Epithelial cell of prostate (primary cell): ENCODE measurements at regions not wholly inside any gene's neighbourhood (a gene's known extent, or its start where the extent isn't known, plus 50 kb on each side); places are given as distances from the start of the nearest gene placed in this dataset.

ENCODE experiments used
- DNase-seq: peaks from one replicate; pipeline ENCODE4 v3.0.0-alpha.2; 2011; ENCODE audit warnings: low read depth, low spot score
- H3K27ac ChIP-seq: fragments of 450-650 bp; 2 replicates; pipeline ENCODE4 v1.5.1; 2017; ENCODE audit warnings: mild to moderate bottlenecking

GRCh38 chr6:40197371-40197770, 263.1 kb upstream of the MOCS1 start:
- DNase-seq: no peak
- H3K27ac ChIP-seq: no peak overlapping the region

GRCh38 chr6:40196135-40196518, 261.9 kb upstream of the MOCS1 start:
- DNase-seq: no peak
- H3K27ac ChIP-seq: no peak overlapping the region

DNA sequence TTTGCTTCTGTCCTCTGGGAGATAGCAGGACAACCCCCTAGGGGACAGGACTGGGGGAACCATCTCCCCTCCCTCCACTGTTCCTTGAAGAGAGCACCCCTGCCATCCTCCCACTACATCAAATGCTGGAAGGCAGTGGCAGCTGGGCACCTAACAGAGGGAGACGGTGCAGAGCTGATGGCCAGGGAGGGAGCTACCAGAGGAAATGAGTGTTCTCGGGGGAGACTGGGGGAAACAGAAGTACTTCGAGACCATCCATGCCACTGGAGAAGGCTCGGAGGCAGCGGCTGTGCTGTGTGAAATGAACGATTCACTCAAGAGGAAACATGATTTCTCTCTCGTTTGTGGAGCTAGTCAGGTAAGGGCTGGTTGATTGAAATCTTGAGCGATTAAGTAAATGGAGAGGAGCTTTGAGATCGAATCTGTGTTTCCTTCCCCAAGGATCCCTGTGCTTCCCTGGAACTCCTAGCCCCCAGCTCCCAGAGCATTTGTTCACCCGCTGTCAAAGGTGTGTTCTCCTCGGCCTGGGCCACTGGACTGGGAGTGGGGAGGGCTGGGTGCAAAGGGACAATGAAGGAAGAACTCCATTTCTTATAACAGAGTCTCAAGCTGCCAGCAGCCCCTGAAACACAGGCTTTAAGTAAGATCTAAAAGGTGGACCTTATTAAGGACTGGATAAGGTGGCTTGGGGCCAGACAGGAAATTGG, 261.3 kb upstream of the MOCS1 start:
- no peak for DNase-seq
- H3K27ac ChIP-seq: no peak overlapping the region

GRCh38 chr6:40194447-40195170, 260.3 kb upstream of the MOCS1 start:
- no peak overlapping the region for H3K27ac ChIP-seq
- DNase-seq: no peak

DNA sequence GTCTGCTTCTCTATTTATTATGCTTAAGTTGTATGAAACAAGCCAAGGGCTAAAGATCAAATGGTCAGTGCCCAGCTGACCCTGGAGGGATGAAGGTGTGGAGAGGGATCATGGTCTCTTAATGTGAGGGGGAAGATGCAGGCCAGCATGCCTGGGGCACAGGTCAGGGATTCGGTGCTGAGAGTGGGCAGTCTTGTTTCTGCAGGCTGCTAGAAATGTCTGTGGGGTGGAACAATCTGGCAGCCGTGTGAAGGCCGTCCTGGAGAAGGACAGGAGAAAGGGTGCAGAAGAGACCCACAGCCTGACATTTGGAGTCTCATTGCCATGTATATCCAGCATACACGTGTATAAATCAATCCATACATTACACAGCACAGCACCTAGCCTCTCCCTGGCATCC, 258.3 kb upstream of the MOCS1 start:
- H3K27ac ChIP-seq: no peak overlapping the region
- DNase-seq: no peak

DNA sequence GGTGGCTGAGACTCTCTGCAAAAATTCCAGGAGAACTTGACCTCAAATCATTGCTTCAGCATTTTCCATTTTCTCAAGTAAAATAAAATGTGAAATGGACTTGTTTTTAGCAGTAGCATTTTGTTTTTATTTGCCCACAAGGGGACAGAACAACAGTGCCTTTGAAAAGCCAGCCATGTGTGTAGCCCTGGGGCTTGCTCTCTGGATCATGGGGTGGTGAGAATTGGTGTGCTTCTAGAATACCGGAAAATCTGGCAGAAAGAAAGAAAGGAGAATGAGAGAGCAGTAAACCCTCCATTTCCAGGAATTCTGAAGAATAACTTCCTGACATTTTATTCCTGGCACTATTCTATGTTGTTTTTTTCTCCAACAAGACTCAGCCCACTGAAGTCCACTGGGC, 254.7 kb upstream of the MOCS1 start:
- no peak for DNase-seq

DNA sequence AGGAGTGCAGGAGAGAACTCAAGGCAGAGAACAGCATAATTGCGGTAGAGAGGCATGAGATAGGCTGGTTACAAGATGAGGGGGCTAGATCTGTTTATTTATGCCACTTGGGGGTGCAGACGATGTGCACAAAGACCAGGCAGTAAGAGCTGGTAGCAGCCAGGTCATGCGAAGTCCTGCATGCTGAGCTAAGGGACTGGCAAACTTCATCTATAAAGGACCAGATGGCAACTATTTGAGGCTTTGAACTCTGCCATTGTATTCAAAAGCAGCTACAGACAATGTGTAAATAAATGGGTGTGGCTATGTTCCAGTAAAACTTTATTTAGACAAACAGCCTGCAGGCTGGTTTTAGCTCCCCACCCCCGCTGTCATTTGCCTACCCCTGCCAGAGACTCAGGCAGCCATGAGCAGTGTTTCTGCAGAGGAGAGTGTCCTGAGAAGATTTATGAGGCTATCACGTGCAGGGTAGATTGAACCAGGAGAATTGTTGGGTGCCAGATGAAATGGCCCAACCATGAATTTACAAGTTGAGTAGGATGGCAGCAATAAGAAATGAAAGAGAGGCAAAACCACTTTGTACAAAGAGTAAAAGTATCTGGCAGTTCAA, 253.4 kb upstream of the MOCS1 start:
- H3K27ac ChIP-seq: no peak overlapping the region
- no peak for DNase-seq

More for the DNA sequence above, 254.7 kb upstream of the MOCS1 start:
- H3K27ac ChIP-seq: no peak overlapping the region

GRCh38 chr6:40185486-40185885, 251.2 kb upstream of the MOCS1 start:
- H3K27ac ChIP-seq: no peak overlapping the region
- DNase-seq: no peak

GRCh38 chr6:40183902-40184301, 249.6 kb upstream of the MOCS1 start:
- no peak for DNase-seq
- H3K27ac ChIP-seq: no peak overlapping the region

DNA sequence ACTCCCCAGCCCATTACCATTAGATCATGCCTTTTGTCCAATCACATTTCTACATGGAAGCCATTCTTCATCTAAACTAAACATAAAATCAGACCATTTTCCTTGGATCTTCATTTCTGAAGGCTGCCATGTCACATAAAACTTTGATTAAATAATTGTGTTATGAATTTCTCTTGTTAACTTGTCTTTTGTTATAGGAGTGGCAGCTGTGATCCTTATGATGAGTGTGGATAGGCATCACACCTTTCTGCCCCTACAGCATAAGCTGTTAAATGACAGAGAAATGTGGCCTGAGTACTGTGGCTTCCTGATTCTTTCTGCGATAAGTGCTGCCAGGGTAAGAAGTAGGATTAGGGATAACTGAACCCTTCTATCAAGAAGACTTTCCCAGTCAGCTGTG, 247.1 kb upstream of the MOCS1 start:
- no peak overlapping the region for H3K27ac ChIP-seq
- DNase-seq: no peak

DNA sequence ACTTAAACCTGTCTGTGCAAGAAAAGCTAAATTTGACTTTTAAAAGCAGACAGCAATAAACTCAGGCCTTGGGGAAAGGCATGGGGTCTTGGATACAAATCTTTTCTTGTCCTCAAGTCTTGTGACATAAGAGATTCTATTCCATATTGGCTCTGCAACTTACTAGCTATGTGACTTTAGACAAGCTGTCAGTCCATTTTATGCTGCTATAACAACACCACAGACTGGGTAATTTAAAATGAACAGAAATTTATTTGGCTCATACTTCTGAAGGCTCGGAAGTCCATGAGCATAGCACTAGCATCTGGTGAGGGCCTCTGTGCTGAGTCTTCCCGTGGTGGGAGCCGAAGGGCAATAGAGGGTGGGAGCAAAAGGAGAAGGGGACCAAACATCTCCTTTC, 246.0 kb upstream of the MOCS1 start:
- DNase-seq: no peak
- H3K27ac ChIP-seq: no peak overlapping the region

GRCh38 chr6:40179496-40179895, 245.2 kb upstream of the MOCS1 start:
- DNase-seq: no peak
- H3K27ac ChIP-seq: no peak overlapping the region

DNA sequence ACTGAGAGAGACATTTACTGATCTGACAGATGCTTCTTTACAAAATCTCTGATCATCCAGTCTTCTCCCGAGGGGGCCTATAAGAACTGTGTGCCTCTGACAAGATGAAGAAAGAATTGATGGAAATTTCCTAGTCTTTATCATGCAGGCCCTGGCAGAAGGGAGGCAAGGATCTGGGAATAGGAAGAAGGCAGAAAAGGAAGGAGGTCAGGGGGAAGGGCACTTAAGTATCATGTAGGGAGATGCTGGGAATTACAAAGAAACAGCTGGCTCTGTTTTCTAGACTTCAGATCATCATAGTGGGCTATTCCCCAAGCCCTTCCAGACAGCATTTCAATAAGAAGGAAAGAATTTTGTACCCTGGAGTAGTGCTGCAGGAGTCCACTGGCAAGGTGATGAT, 243.3 kb upstream of the MOCS1 start:
- no peak for DNase-seq
- H3K27ac ChIP-seq: no peak overlapping the region

DNA sequence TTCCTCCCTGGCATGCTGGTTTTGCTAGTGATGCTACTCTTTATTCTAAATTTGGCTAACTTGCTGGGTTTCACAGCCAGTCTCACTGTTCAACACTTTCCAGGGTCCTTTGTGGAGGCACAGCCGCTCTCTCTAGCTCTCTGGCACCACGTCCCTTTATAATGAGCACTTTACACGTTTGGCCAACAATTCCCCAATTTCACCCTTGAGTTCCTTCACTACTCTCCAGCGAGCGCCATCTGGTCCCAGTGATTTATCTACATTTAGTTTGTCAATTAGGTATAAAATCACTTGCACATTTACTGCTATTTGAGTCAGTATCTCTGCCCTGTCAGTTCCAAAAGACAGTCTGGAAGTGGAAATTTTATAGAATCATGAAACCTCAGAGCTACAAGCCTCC, 241.9 kb upstream of the MOCS1 start:
- no peak overlapping the region for H3K27ac ChIP-seq
- no peak for DNase-seq

DNA sequence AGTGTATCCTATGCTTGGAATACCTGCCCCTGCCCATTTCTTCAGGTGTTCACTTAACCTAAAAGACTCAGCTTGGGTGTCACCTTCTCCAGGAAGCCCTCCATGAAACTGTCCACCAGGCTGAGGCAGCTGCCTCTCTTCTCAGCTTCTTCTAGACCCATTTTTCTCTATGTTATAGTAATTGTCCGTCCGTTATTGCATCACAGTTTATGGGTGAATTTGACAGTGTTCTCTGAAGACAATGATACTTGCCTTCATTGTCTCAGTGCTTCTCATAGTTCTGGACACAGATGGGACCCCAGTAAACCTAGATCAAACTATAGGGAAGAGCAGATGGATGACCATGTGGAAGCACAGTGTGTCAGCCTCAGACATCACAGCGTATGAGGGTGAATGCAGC, 238.0 kb upstream of the MOCS1 start:
- no peak overlapping the region for H3K27ac ChIP-seq

DNA sequence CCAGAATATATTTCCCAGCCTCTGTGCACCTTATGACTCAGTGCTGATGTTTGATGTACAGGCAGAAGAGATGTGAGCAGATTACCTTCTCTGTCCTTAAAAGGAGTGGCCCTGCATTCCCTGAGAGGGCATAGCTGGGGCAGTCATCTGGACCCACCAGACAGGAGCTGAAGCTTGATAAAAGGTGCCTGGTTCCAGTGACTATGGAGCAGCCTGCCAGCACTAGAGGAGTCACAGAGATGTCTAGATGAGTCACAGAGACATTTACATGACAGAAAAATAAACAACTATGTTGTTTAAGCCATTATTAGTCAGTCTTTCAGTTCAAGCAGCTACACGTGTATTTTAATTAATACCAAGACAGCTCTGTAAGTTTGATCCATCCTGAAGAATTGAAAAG, 237.1 kb upstream of the MOCS1 start:
- peak; percentile 41 for DNase-seq
- no peak overlapping the region for H3K27ac ChIP-seq

More for the DNA sequence above, 238.0 kb upstream of the MOCS1 start:
- no peak for DNase-seq

- DNase-seq: no peak
- no peak overlapping the region for H3K27ac ChIP-seq
These were observed 236.6 kb upstream of the MOCS1 start for GRCh38 chr6:40170856-40171255.

- H3K27ac ChIP-seq: no peak overlapping the region
- no peak for DNase-seq
These were observed 235.6 kb upstream of the MOCS1 start for GRCh38 chr6:40169878-40170277.

DNA sequence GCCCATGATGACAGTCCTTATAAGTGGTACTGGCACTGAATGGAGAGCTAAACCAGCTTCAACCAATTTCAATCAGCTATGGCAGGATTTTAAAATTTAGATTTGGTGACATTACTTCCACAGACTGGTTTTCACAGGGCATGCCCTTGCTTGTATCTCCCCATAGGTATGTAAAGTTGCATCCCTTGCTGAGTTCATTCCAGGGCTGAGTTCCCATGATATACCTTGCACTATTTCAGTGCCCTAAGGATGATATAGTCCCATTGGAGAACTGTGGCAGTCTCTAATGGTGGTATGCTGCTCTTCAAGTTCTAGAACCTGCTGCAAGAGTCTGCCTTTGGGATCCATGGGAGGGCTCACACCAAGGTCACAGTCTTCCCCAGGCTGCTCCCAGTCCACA, 232.7 kb upstream of the MOCS1 start:
- no peak overlapping the region for H3K27ac ChIP-seq
- no peak for DNase-seq

DNA sequence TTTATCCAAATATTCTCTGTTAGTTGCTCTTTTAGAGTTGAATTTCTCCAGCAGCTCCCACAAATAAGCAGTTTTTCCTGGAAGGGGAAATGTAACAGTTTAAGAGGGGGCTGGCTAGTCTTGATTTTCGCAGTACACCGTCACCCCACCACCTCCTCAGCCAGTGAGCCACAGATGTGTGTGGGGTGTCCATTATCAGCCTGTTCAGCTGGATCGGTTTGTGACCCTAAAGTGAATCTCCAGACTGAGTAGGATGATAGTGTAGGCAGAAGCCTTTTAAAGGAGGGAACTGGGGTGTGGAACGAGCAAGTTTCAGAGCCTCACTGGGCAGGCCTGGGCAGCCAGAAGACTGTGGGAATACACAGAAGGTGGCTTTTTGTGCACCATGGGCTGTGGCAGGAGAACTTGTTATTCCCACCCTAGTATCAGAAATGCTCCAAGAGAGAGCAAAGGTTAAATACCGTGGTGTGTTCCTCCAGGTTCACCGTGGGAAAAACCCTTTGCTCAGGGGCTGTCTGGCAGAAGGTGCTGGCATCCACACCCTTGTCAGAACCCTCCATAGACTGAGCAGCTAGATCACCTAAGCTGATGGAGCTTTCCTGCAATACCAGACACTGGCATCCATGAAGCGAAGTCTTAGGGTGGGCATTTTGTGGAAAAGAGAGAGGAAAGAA, 230.9 kb upstream of the MOCS1 start:
- no peak overlapping the region for H3K27ac ChIP-seq
- no peak for DNase-seq

- H3K27ac ChIP-seq: no peak overlapping the region
- DNase-seq: no peak
These were observed 230.1 kb upstream of the MOCS1 start for GRCh38 chr6:40164345-40164755.
